ENCODE measurements at regions not wholly inside any gene's neighbourhood (a gene's known extent, or its start where the extent isn't known, plus 50 kb on each side); places are given as distances from the start of the nearest gene placed in this dataset.

- DNase-seq = no peak
These were observed 101.9 kb upstream of the CACNA2D3 start for GRCh38 chr3:54020436-54020835.

- no peak for DNase-seq
These were observed 108.3 kb upstream of the CACNA2D3 start for GRCh38 chr3:54014067-54014466.

- DNase-seq = no peak
These were observed 113.6 kb upstream of the CACNA2D3 start for GRCh38 chr3:54008744-54009143.

- no peak for DNase-seq
These were observed 114.3 kb upstream of the CACNA2D3 start for GRCh38 chr3:54008099-54008498.

GRCh38 chr3:54004335-54004734 is 112.7 kb upstream of the SELENOK start:
- no peak for DNase-seq

GRCh38 chr3:54003136-54003535 is 111.5 kb upstream of the SELENOK start:
- DNase-seq = no peak

- DNase-seq = no peak
These were observed 108.1 kb upstream of the SELENOK start for GRCh38 chr3:53999725-54000124.

- DNase-seq = no peak
These were observed 107.3 kb upstream of the SELENOK start for GRCh38 chr3:53998980-53999379.

- no peak for DNase-seq
These were observed 105.8 kb upstream of the SELENOK start for GRCh38 chr3:53997476-53997875.

- peak; percentile 76 for DNase-seq
These were observed 104.6 kb upstream of the SELENOK start for GRCh38 chr3:53996141-53996874.

- DNase-seq = no peak
These were observed 103.4 kb upstream of the SELENOK start for GRCh38 chr3:53994986-53995603.

- no peak for DNase-seq
These were observed 99.6 kb upstream of the SELENOK start for GRCh38 chr3:53991240-53991639.

GRCh38 chr3:53989946-53990345 is 98.3 kb upstream of the SELENOK start:
- no peak for DNase-seq

GRCh38 chr3:53989451-53989850 is 97.8 kb upstream of the SELENOK start:
- DNase-seq = no peak

GRCh38 chr3:53978386-53978785 is 86.7 kb upstream of the SELENOK start:
- DNase-seq = no peak

- no peak for DNase-seq
These were observed 83.7 kb upstream of the SELENOK start for GRCh38 chr3:53975382-53975781.

- no peak for DNase-seq
These were observed 82.7 kb upstream of the SELENOK start for GRCh38 chr3:53974324-53974723.

- no peak for DNase-seq
These were observed 82.2 kb upstream of the SELENOK start for GRCh38 chr3:53973905-53974304.

- DNase-seq = no peak
These were observed 79.0 kb upstream of the SELENOK start for GRCh38 chr3:53970661-53971060.

GRCh38 chr3:53969086-53969485 is 77.4 kb upstream of the SELENOK start:
- DNase-seq = no peak

GRCh38 chr3:53965291-53965690 is 73.6 kb upstream of the SELENOK start:
- no peak for DNase-seq

GRCh38 chr3:53957831-53958230 is 66.2 kb upstream of the SELENOK start:
- no peak for DNase-seq

GRCh38 chr3:53956586-53956985 is 64.9 kb upstream of the SELENOK start:
- DNase-seq = no peak

GRCh38 chr3:53949541-53949940 is 57.9 kb upstream of the SELENOK start:
- DNase-seq = no peak

GRCh38 chr3:53948174-53948573 is 56.5 kb upstream of the SELENOK start:
- no peak for DNase-seq

Data from SIG-M5 (cell line).